GM06990 (cell line): ENCODE measurements at regions not wholly inside any gene's neighbourhood (a gene's known extent, or its start where the extent isn't known, plus 50 kb on each side); places are given as distances from the start of the nearest gene placed in this dataset.

Source experiments
- DNase-seq: peaks from one replicate; pipeline ENCODE4 v3.0.0-alpha.2; 2011; ENCODE audit not compliant: insufficient read length; ENCODE audit errors: extremely low read depth
- H3K27me3 ChIP-seq: replicated peaks from 2 replicates; pipeline ENCODE4 v1.6.0; 2011; ENCODE audit warnings: low read length; ENCODE audit not compliant: control insufficient read depth, insufficient read depth
- H3K36me3 ChIP-seq: 2 replicates; pipeline ENCODE4 v1.5.1; 2011; ENCODE audit warnings: low read length; ENCODE audit not compliant: control insufficient read depth, insufficient read depth
- H3K4me3 ChIP-seq: replicated peaks from 2 replicates; pipeline ENCODE4 v1.5.1; 2011; ENCODE audit warnings: low read depth, mild to moderate bottlenecking, control low read depth, low read length
- CTCF ChIP-seq: IDR thresholded peaks from 2 replicates; pipeline ENCODE4 v1.5.1; 2011; ENCODE audit warnings: low read length, control low read depth, mild to moderate bottlenecking, inconsistent platforms; ENCODE audit not compliant: insufficient read depth, poor library complexity, severe bottlenecking

GRCh38 chr12:92992041-92992440, 62.9 kb upstream of the EEA1 start:
- H3K36me3 ChIP-seq: no peaks in the 10 kb centered on the region
- DNase-seq: no peak
- no peak for TF ChIP-seq CTCF

GRCh38 chr12:92993259-92993658, 64.2 kb upstream of the EEA1 start:
- Histone ChIP-seq H3K4me3 (no peak overlapping the region), H3K27me3 (no peaks in the 10 kb centered on the region), H3K36me3 (no peaks in the 10 kb centered on the region)
- no peak for TF ChIP-seq CTCF
- DNase-seq: no peak

More at GRCh38 chr12:92992041-92992440, 62.9 kb upstream of the EEA1 start:
- Histone ChIP-seq H3K4me3 (no peak overlapping the region), H3K27me3 (no peaks in the 10 kb centered on the region)

GRCh38 chr12:92995258-92995903, 66.3 kb upstream of the EEA1 start:
- peak overlapping the region; percentile 28 for H3K4me3 ChIP-seq
- no peaks in the 10 kb centered on the region for H3K36me3 ChIP-seq
- peak; percentile 78 for DNase-seq
- no peak for TF ChIP-seq CTCF
- no peaks in the 10 kb centered on the region for H3K27me3 ChIP-seq

DNA sequence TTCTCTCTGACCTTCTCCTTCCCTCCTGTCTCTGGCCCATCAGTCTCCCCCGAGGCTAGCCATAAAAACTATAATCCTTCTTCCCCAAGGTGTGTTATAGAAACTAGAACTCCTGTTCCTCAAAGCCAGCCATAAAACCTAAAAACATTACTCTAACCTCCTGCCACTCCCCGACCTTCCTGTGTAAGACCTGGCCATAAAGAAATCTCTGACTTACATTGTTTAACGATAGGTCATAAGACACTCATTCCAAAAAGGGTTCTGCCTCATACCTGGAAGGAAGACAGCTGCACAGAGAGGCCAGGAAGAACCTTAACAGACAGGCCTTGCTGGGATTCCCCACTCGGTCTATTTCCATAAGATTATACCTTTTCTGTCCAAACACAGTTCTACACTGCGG, 70.9 kb upstream of the EEA1 start:
- H3K27me3 ChIP-seq: no peaks in the 10 kb centered on the region
- H3K36me3 ChIP-seq: no peaks in the 10 kb centered on the region
- no peak for DNase-seq
- TF ChIP-seq CTCF: no peak
- H3K4me3 ChIP-seq: no peak overlapping the region

- no peak overlapping the region for H3K4me3 ChIP-seq
- no peaks in the 10 kb centered on the region for H3K36me3 ChIP-seq
- H3K27me3 ChIP-seq: no peaks in the 10 kb centered on the region
- TF ChIP-seq CTCF: no peak
- DNase-seq: no peak
Measured at GRCh38 chr12:93001407-93001806, 72.3 kb upstream of the EEA1 start.
